K562 (cell line): ENCODE measurements at regions not wholly inside any gene's neighbourhood (a gene's known extent, or its start where the extent isn't known, plus 50 kb on each side); places are given as distances from the start of the nearest gene placed in this dataset.

Experiments
- ATAC-seq: fragments of 200-7000 bp; cut with Tn5 transposase; 3 replicates; pipeline ENCODE4 v1.9.1; 2020; ENCODE audit warnings: moderate library complexity
- BruUV-seq: library from RNA; stranded (reverse); fragments of 400-500 nt; replicated peaks from 2 replicates; lab custom pipeline; 2021; lab: Mats Ljungman, UMichigan
- CTCF ChIA-PET: fragments of 300-600 bp; formaldehyde crosslinking; extraction: SDS; loops from one replicate; lab custom pipeline; 2021; ENCODE audit warnings: low intra/inter-chr PET ratio; lab: Yijun Ruan, JAX
- POLR2A ChIA-PET: fragments of 300-600, 350-650 bp; sonication (Branson Sonifier 250); formaldehyde crosslinking; extraction: SDS; loops from one replicate; lab custom pipeline; 2021; ENCODE audit warnings: antibody characterized with exemption, inconsistent platforms; lab: Yijun Ruan, JAX
- DNase-seq, 4 experiments: peaks; one replicate each; pipeline versions ENCODE4 v3.0.0 to v3.0.0-alpha.2; 2011 to 2018; ENCODE audit warnings: low spot score in 3 of 4, mixed read lengths in 3 of 4; ENCODE audit errors: extremely low read depth in 1 of 4
- FAIRE-seq: peaks from 2 replicates; lab custom pipeline; 2011; peaks lifted over from hg19 to GRCh38; lab: Jason Lieb, UNC
- H2AFZ ChIP-seq: 2 replicates; pipeline ENCODE4 v1.6.0; 2011; ENCODE audit warnings: low read depth, low read length, control low read depth, inconsistent platforms
- H3K27ac ChIP-seq: fragments of 200-600 bp; 3 replicates; pipeline ENCODE4 v1.8.0; 2011; ENCODE audit warnings: low read depth, mild to moderate bottlenecking, control low read depth, inconsistent platforms, low read length, moderate library complexity, mixed read lengths; ENCODE audit errors: extremely low read depth
- H3K27me3 ChIP-seq, 2 experiments: fragments of 300-600 bp in 1 of 2; 2 replicates in 1 of 2; 3 replicates in 1 of 2; pipeline versions ENCODE4 v1.6.0 to v1.8.0; 2011; ENCODE audit warnings: inconsistent platforms in 2 of 2, low read length in 2 of 2, mild to moderate bottlenecking in 1 of 2, mixed read lengths in 1 of 2, moderate library complexity in 1 of 2; ENCODE audit not compliant: control insufficient read depth in 2 of 2, insufficient read depth in 2 of 2
- H3K36me3 ChIP-seq: fragments of 300-600 bp; 3 replicates; pipeline ENCODE4 v1.8.0; 2011; ENCODE audit warnings: mild to moderate bottlenecking, low read length, inconsistent platforms; ENCODE audit not compliant: control insufficient read depth, insufficient read depth
- H3K4me1 ChIP-seq, 2 experiments: fragments of 200-600 bp in 1 of 2; replicated peaks in 1 of 2; 2 replicates in 1 of 2; 3 replicates in 1 of 2; pipeline versions ENCODE4 v1.5.1 to v1.8.0; 2011; ENCODE audit warnings: inconsistent platforms in 2 of 2, low read length in 2 of 2, mild to moderate bottlenecking in 1 of 2, mixed read lengths in 1 of 2, moderate library complexity in 1 of 2; ENCODE audit not compliant: control insufficient read depth in 2 of 2, insufficient read depth in 2 of 2
- H3K4me2 ChIP-seq: 2 replicates; pipeline ENCODE4 v1.6.1; 2011; ENCODE audit warnings: low read length, control low read depth, inconsistent platforms, mixed read lengths; ENCODE audit not compliant: insufficient read depth
- H3K4me3 ChIP-seq: fragments of 200-600 bp; sonication (generic), shearing (Covaris generic); 2 replicates; pipeline ENCODE4 v1.5.1; 2016; ENCODE audit warnings: control low read depth, inconsistent platforms
- H3K79me2 ChIP-seq: fragments of 200-600 bp; 3 replicates; pipeline ENCODE4 v1.8.0; 2011; ENCODE audit warnings: low read length, inconsistent platforms; ENCODE audit not compliant: control insufficient read depth, insufficient read depth
- H3K9ac ChIP-seq, 2 experiments: 2 replicates each; pipeline versions ENCODE4 v1.6.0 to v1.6.1; 2011; ENCODE audit warnings: low read depth in 2 of 2, low read length in 2 of 2, control low read depth in 1 of 2, inconsistent platforms in 1 of 2, mild to moderate bottlenecking in 1 of 2, mixed read lengths in 1 of 2; ENCODE audit not compliant: insufficient read depth in 1 of 2
- H3K9me1 ChIP-seq: one replicate; pipeline ENCODE4 v1.6.0; 2011; ENCODE audit warnings: inconsistent platforms, mild to moderate bottlenecking, low read length, moderate library complexity; ENCODE audit not compliant: control insufficient read depth, insufficient read depth
- H3K9me3 ChIP-seq: replicated peaks from 2 replicates; pipeline ENCODE4 v1.5.1; 2011; ENCODE audit warnings: low read depth, low read length, inconsistent platforms; ENCODE audit not compliant: control insufficient read depth, insufficient read depth
- H4K20me1 ChIP-seq: replicated peaks from 2 replicates; pipeline ENCODE4 v1.6.1; 2011; ENCODE audit warnings: low read length, inconsistent platforms, mixed read lengths; ENCODE audit not compliant: control insufficient read depth, insufficient read depth
- CREB5 ChIP-seq: fragments of 250-450 bp; sonication (Bioruptor Pico); IDR thresholded peaks from 2 replicates; pipeline ENCODE4 v1.5.0; 2020; ENCODE audit warnings: mild to moderate bottlenecking
- TRIM25 ChIP-seq: fragments of 450-650 bp; IDR thresholded peaks from 2 replicates; pipeline ENCODE4 v1.7.0; 2016; ENCODE audit warnings: borderline replicate concordance
- WGBS: fragments of 100-300 bp; shearing (Covaris generic); methylation state at CpG from one replicate; pipeline ENCODE4 v1.1.6; 2016; ENCODE audit warnings: low coverage, mixed read lengths; ENCODE audit not compliant: insufficient coverage; ENCODE audit errors: missing lambda C conversion rate; 5-methylcytosine and 5-hydroxymethylcytosine counted together
- in situ Hi-C: fragments of 300-500 bp; cut with MboI; formaldehyde crosslinking; loops from 4 replicates; pipeline ENCODE4 v1.15.0; 2018; ENCODE audit warnings: inconsistent platforms, mixed read lengths
- intact Hi-C: fragments of 100-400 bp; cut with micrococcal nuclease; formaldehyde crosslinking; loops from 2 replicates; pipeline ENCODE4 v1.14.2; 2022

GRCh38 chr2:150618245-150618895 lies 130.9 kb upstream of the RND3 start (continued):
- TF ChIP-seq TRIM25, result no peak

- Histone ChIP-seq H2AFZ (no peak overlapping the region), H4K20me1 (no peaks in the 10 kb centered on the region), H3K27ac (no peak overlapping the region), H3K9ac (no peak overlapping the region)
- POLR2A ChIA-PET, result no interaction called here
- intact Hi-C loops, result no loop called here
- no peak for FAIRE-seq
- no peak for TF ChIP-seq CREB5 (CRISPR knock-in tag)
- TF ChIP-seq, all 486 proteins: peak for 0
- WGBS, result under 1% methylated on average over 6 of the region's 6 CpGs
- no peaks in the 10 kb centered on the region for H3K36me3 ChIP-seq
- H3K9me3 ChIP-seq, result no peaks in the 10 kb centered on the region
- ATAC-seq (no peak), DNase-seq (no peak)
- no peaks in the 10 kb centered on the region for H3K27me3 ChIP-seq
- H3K4me2 ChIP-seq, result no peak overlapping the region
- H3K9me1 ChIP-seq, result no peaks in the 10 kb centered on the region
- in situ Hi-C loops, result no loop called here
- no TSS peak for BruUV-seq
- H3K79me2 ChIP-seq, result no peaks in the 10 kb centered on the region
- H3K4me1 ChIP-seq, result no peaks in the 10 kb centered on the region
- CTCF ChIA-PET, result no interaction called here
- no peak overlapping the region for H3K4me3 ChIP-seq
Observed at GRCh38 chr2:150617351-150617978, 130.0 kb upstream of the RND3 start.
